NCI-H69 (cell line): ENCODE measurements at regions not wholly inside any gene's neighbourhood (a gene's known extent, or its start where the extent isn't known, plus 50 kb on each side); places are given as distances from the start of the nearest gene placed in this dataset.
"Not testable (repeated sequence)": the region's sequence is repeated elsewhere in the genome, so short reads cannot be mapped to it uniquely, and the experiment has no call there.

Experiments
- DNase-seq: peaks from one replicate; lab custom pipeline; 2025; lab: John Stamatoyannopoulos, UW

DNA sequence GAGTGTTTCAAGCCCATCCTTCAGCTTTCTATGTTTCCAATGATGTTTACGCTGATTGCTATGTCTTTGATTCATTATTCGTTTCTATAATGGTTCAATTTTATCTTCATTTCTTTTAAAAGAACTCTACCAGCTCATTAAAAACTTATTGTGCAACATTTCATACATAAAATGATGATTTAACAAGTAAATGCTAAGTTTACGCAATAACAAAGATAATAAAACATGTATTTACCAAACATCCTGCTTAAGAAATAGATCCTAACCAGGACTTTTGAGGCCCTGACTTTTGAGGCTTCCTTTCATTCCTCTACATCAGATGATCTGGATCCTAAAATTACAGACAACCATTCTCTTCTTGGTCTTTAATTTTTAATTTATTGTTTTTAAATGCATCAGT is 86.5 kb upstream of the DLGAP1 start:
- DNase-seq: no peak

DNA sequence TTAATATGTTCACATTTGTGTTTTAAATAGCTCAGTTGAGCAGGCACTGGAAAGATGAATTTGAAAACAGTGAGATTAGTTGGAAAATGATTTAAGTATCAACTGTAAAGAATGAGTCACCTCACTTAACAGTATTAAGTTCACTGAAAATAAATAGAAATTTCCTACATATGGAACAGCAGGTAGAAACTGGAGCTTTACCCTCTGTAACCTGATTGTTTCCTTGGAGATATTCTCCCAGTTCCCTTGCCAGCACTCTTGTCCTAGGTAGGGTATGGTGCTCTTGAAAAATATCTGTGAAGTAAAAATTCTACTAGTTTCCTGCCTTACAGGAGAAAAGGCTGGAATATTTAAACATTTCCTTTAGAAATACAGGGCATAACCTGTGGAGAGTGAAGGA is 81.3 kb upstream of the DLGAP1 start:
- DNase-seq: peak; percentile 56

DNA sequence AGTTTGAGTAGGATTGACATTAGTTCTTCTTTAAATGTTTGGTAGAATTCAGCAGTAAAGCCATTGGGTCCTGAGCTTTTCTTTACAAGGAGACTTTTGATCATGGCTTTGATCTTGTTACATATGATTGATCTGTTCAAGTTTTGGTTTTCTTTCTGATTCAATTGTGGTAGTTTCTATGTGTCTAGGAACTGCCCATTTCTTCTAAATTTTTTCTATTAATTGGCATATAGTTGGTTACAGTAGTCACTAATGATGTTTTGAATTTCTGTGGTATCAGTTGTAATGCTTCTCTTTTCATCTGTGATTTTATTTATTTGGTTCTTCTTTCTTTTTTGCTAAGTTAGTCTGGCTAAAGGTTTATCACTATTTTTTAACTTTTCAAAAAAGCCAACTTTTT is 73.3 kb upstream of the DLGAP1 start:
- DNase-seq: no peak

DNA sequence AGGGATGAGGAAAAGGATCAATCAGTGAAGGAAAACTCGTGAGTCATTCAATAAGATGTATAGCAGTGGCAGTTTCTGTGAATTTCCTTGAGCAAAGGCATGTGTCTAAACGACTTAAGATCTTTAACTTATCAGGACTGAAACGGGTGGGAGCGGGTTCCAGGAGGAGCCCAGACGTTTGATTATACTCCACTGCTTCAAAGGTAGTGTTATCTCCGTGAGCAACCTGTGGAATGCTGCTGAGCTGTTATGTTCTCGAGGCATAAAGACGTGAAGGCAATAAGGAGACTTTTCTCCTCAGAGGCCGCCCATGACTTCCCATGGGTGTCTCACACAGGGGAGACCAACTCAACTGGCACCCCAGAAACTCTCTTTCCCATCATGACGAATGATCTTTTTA is 72.7 kb upstream of the DLGAP1 start:
- DNase-seq: not testable (repeated sequence)

DNA sequence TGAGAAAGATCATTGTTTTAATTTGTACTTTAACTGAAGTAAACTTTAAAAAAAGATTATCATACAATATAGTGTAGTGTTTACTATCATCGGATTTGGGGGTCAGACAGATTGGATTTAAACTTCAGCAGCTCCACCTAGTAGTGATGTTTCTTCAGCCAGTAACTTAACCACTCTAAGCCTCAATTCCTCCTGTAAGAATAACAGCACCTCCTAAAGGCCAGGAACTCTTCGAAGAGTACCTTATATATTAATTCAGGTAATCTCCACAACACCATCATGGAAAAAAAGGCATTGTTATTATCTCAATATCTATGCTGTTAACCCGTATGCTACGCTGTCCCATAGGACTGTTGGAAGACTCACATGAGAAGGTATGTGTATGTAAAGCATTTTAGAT is 69.0 kb upstream of the DLGAP1 start:
- no peak for DNase-seq

DNA sequence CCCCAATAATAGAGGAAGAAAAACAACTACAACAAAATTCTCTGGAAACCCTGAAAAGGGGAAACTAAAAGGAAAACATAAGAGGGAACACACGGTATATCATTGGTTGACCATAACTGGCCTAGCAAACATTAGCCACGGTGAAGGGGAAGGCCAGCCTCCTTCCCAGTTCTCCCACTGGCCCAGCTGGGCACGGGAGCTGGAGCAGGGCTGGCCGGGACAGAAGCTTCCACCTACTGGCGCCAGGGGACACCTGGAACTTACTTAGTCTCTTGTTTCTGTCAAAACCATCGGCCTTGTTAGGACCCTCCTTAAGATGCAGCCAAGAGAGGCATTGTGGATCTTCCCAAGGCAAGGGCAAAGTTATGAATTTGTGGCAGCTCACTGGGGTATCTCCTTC is 56.1 kb upstream of the DLGAP1 start:
- no peak for DNase-seq

DNA sequence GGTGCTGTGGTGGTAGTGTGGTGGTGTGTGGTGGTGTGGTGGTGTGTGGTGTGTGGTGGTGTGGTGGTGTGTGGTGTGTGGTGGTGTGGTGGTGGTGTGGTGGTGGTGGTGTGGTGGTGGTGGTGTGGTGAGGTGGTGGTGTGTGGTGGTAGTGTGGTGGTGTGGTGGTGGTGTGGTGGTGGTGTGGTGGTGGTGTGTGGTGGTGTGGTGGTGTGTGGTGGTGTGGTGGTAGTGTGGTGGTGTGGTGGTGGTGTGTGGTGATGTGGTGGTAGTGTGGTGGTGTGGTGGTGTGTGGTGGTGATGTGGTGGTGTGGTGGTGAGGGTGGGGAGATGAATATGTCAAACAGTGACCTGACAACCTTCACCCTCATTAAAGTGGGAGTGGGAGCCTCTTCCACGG is 55.6 kb upstream of the DLGAP1 start:
- peak; percentile 29 for DNase-seq

DNA sequence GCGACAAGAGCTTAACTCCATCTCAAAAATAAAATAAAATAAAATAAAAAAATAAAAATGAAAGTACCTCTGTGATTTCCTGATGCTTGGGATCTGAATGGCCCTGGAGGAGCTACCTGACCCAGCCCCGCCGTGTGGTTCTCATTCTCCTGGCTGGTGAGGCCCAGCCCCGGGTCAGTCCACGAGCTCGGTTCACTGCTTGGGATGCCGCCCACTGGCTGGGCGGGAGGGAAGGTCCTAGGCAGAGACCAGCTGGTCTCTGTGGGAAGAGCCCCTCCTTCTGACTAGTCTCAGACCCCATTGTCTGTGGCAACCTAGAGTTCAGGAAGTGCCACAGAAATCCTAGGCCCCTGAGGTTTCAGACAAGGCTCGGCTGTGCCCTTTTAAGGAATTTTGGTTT is 55.1 kb upstream of the DLGAP1 start:
- no peak for DNase-seq
